G401.6 (cell line): ENCODE measurements at regions not wholly inside any gene's neighbourhood (a gene's known extent, or its start where the extent isn't known, plus 50 kb on each side); places are given as distances from the start of the nearest gene placed in this dataset.

Experiments
- FAIRE-seq: peaks from 2 replicates; lab custom pipeline; 2012; peaks lifted over from hg19 to GRCh38; lab: Jason Lieb, UNC

DNA sequence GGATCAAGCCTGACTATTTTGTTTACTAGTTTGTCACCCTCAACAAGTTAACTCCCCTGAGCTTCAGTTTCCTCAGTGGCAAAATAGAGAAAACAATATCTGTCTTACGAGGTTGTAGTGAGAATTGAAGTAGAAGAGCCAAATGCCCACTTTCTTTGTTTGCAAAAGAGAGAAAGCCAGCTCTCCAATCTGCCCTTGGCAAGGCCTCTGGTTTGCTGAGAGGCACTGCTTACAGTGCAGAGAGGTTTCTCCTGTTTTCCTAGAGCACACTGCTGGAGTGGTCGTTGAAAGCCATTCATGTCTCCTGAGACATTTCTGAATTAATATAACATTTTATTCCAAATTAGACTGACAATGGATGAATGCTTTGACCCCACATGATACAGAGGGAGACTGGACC, 260.5 kb upstream of the IGF1R start:
- FAIRE-seq, result no peak

DNA sequence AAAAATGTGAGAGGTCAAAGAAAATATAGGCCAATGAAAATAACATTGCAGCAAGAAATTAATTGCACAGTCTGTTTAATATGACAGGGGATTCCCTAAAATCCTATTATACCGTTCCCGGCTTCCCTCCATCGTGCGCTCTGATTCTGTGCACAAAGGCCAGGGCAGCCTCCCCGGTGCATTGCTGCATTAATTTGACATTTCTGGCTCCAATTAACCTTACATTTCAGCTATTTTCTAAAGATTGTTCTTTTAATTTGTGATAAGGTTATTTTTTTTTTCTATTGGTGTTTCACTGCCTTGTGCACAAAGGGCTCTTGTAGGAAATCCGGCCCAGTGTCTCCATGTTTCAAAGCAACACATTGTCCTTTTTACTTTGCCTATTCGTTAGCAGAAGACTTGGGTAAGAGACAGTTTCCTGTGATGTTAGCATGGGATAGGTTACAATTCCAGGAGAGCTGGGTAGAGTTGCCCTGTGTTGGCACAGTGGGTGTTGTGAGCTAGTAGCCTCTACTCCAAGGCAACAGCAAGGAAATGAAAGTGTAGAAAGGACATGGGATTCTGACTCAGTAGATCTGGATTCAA, 257.3 kb upstream of the IGF1R start:
- no peak for FAIRE-seq

DNA sequence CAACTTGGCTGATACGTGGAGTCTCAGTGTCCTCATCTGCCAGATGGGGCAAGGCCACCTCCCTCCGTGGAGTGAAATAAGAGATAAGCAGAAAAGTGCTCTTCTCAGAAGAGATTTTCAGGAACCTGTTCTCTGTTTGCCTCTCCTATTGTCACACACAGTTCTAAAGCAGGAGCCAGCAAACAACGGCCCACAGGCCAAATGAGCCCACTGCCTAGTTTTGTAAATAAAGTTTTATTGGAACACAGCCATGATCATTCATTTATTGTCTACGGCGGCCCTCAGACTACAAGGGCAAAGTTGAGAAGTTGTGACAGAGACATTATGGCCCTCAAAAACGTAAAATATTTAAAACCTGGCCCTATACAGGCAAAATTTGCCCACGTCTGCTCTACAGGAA, 256.8 kb upstream of the IGF1R start:
- FAIRE-seq, result no peak

GRCh38 chr15:98393471-98393870, 254.9 kb upstream of the IGF1R start:
- FAIRE-seq, result no peak

GRCh38 chr15:98394546-98394945, 253.8 kb upstream of the IGF1R start:
- FAIRE-seq, result no peak

- FAIRE-seq, result no peak
Measured at GRCh38 chr15:98395974-98396610, 252.2 kb upstream of the IGF1R start.

DNA sequence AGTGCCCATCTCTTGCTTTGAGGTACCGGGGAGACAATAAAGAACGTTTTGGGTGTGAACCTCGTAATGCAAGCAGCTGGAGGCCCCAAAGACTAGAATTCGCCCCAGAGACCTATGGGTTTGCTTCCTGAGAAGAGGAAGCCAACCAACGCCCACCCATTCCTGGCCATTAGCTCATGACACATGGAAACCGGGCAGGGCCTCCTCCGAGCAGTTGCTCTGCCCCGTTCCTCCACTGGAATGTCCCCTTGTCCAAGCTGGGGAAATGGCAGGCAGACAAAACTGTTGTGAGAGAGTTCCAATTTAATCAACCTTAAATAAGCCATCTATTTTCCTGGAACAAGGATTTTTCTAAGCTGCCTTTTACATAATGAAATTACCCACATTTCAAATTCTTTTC, 250.9 kb upstream of the IGF1R start:
- FAIRE-seq, result no peak

GRCh38 chr15:98398056-98398455, 250.3 kb upstream of the IGF1R start:
- FAIRE-seq, result no peak

DNA sequence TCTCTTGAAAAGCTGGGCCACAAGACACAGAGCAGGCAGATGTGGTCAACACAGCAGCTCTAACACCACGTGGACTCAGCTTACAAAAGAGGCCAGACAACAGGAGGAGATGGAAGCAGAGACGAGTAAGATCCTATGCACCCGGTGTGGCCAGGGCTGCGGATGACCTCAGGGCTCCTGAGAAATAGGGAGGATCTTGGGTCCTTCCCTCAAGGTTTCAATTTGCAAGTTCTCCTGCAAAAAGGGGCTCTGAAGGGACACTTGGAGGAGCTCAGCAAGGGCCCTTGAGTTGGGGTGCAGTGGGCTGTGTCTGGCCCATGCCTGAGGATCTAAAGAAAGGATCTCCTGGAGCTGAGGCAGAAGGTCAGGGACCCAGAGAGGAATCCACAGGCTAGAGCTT, 249.5 kb upstream of the IGF1R start:
- no peak for FAIRE-seq

GRCh38 chr15:98400120-98400519, 248.2 kb upstream of the IGF1R start:
- FAIRE-seq, result no peak

DNA sequence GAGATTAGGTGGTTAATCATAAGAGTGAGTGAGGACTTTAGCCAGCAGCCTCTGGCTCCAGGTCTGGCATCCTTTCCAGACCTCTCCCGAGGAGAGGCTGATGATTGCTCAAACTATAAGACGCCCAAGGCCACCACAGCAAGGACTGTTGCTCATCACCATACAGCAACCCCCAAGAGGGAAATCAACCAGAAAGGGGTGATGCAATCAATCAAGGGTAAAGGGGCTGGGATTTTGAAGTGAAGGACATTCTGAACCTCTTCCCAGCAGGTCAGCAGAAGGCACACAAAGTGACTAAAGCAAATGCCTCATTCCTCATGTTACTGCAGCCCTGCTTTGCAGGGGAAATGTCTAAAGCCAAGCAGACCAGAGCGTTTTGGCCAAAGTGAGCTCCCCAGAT, 247.3 kb upstream of the IGF1R start:
- FAIRE-seq, result no peak

DNA sequence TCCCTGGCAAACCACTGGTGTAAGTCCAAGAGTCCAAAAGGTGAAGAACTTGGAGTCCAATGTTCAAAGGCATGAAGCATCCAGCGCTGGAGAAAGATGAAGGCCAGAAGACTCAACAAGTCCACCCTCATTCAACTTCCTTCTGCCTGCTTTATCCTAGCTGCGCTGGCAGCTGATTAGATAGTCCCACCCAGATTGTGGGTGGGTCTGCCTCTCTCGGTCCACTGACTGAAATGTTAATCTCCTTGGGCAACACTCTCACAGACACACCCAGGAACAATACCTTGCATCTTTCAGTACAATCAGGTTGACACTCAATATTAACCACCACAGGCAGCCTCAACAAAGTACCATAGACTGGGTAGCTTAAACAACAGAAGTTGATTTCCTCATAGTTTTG, 245.9 kb upstream of the IGF1R start:
- FAIRE-seq, result no peak

DNA sequence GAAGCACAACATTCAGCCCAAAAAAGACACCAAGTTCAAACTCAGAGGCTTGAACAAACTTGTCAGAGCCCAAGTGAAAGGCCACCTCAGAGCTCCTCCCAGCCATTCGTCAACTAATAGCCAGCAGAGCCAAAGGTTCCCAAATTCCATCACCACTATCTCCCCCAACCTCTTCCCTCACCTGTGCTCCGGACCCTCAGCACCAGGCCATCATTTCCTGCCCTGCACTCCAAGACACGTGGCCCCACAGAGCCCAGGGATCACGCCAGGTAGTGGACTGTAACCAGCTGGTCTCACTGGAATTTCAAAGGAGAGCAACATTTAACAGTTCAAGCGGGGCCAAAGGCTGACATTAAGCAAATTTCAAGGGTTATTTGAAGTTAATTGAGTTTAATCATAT, 245.2 kb upstream of the IGF1R start:
- FAIRE-seq, result no peak

DNA sequence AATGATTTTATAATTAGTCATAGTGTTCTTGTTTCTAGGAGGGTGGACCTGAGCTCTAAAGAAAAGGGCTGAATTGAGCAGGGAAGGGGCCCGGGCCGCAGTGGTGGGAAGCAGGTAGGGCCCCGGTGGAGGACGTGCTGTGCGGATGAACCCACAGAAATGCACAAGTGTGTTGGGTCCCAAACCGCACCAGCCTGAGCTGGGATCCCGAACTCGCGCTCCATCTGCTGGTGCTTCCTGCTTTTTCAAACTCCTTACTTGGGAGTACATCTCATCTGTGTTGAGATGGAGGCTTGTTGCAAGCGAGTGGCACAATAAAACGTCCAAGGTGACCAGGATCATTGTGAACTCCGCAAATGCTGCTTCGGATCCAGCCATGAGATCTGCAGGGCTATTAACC, 244.8 kb upstream of the IGF1R start:
- FAIRE-seq, result no peak

DNA sequence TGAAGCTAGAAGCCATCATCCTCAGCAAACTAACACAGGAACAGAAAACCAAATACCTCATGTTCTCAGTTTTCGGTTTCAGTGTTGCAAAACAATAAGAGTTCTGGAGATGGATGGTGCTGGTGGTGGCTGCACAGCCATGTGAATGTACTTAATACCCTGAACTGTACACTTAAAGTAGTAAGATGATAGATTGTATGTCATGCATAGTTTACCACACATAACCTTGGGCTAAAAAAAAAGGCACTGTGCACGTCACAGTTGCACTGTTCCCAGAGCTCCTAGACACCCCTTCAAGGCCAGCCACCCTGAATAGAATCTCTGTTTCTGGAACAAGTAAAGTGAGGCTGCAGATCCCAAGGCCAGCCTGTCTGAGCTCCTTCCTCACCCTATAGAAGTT, 243.3 kb upstream of the IGF1R start:
- FAIRE-seq, result no peak

GRCh38 chr15:98408231-98408630, 240.1 kb upstream of the IGF1R start:
- no peak for FAIRE-seq

- FAIRE-seq, result no peak
Measured at GRCh38 chr15:98410328-98410727, 238.0 kb upstream of the IGF1R start.

DNA sequence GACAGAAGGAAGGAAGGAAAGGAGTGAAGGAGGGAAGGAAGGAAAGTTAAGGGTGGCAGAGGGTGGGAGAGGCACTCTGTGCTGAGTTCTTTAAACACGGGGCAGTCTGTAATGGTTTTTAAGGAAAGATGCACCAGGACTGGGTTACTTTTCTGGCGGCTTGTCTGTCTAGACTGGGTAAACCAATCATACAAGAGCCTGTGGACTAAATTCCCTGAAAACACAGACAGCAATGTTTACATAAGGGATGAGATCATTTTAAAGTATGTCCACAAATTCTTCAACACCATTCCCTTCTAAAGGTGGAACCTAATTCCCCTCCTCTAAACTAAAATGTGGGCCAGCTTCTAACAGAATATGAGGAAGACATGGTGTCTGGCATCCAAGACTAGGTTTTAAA, 235.5 kb upstream of the IGF1R start:
- no peak for FAIRE-seq

DNA sequence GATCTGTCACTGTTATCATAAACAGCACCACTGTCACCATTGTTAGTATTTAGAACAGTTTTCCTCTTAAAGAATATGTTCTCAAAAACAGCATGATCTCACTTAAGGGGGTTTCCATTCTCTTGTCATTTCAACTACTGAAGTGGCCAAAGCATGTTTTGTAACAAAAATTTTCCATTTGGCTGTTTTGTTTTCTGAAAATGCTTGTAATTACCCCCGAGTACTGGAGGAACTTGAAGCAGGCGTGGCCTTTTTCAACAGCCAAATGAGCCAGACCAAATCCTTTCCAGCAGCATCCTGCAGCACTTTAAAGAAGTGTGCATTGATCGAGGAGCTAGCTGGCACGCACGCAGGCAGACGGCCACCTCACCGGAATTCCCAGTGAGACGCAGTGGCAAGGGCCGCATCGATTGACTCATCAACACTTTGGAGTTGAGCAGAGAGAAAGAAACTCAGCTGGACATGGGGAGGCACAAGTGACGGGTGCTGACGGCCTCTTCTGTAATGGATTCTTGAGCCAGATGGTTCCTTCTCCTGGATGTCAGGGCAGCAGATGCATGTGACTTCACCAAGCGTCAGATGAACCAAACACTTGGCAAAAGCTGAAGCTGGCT, 234.3 kb upstream of the IGF1R start:
- FAIRE-seq, result no peak

DNA sequence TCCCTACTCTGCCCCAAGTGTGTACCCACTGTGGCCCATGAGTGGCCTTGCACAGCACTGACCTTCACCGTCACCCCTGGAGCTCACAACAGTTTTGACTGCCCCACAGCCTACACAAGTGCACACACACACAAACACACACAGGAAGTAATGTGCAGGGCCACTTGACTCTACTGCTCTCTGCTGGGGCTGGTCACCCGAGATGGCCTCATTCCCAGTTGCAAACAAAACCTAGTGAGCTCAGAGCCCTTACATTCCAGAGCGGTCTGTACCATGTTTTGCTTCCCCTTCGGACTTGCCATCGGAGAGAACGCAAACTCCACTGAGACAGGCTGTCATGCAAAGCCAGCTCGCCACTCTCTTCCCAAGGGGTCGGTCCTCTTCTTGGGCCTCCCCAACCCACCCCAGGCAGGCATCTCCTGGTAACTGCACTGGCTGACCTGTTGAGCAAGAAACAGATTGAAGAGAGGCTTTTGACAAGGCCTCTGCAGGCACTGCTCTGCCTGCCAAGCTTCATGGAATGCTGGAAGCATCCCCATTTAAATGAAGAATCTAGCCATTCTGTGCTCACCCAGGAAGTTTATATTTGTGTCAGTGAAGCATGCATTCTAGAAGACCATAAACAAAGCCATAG, 232.0 kb upstream of the IGF1R start:
- FAIRE-seq, result no peak

GRCh38 chr15:98417346-98417745, 231.0 kb upstream of the IGF1R start:
- FAIRE-seq, result no peak

GRCh38 chr15:98418122-98418521, 230.2 kb upstream of the IGF1R start:
- no peak for FAIRE-seq

GRCh38 chr15:98419173-98419780, 229.1 kb upstream of the IGF1R start:
- FAIRE-seq, result no peak
